Fibroblast of the aortic adventitia (primary cell): ENCODE measurements at regions not wholly inside any gene's neighbourhood (a gene's known extent, or its start where the extent isn't known, plus 50 kb on each side); places are given as distances from the start of the nearest gene placed in this dataset.

Experiments
- DNase-seq: peaks from one replicate; pipeline ENCODE4 v3.0.0-alpha.2; 2010; ENCODE audit warnings: low read depth
- H3K4me3 ChIP-seq: 2 replicates; pipeline ENCODE4 v1.5.1; 2011; ENCODE audit warnings: low read depth, mild to moderate bottlenecking, control low read depth, low read length, moderate library complexity
- TF ChIP-seq, protein P1 (sequence below): IDR thresholded peaks from 2 replicates; pipeline ENCODE4 v1.5.1; 2011; ENCODE audit warnings: mild to moderate bottlenecking, low read length, control low read depth, inconsistent platforms; ENCODE audit not compliant: insufficient read depth

DNA sequence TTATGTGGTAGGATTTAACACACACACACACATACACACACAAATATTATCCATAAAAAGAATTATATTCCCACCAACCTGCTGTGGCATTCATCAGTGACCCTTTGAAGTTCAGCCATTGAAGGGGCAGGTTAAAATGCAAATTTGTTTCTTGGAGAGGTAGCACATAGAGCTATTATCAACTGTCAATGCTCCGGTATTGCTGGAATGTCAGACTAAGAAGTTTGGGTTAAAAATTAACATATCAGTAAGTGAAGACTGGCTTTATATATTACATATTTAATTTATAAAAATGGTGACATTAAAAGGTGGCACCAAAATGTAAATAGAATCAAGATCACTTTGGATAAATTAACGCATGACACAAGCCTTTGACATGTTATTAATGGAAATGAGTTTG is 207.3 kb downstream of the DAD1 start:
- TF ChIP-seq, protein P1, sequence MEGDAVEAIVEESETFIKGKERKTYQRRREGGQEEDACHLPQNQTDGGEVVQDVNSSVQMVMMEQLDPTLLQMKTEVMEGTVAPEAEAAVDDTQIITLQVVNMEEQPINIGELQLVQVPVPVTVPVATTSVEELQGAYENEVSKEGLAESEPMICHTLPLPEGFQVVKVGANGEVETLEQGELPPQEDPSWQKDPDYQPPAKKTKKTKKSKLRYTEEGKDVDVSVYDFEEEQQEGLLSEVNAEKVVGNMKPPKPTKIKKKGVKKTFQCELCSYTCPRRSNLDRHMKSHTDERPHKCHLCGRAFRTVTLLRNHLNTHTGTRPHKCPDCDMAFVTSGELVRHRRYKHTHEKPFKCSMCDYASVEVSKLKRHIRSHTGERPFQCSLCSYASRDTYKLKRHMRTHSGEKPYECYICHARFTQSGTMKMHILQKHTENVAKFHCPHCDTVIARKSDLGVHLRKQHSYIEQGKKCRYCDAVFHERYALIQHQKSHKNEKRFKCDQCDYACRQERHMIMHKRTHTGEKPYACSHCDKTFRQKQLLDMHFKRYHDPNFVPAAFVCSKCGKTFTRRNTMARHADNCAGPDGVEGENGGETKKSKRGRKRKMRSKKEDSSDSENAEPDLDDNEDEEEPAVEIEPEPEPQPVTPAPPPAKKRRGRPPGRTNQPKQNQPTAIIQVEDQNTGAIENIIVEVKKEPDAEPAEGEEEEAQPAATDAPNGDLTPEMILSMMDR = no peak
- no peak for DNase-seq
- H3K4me3 ChIP-seq = no peak overlapping the region

DNA sequence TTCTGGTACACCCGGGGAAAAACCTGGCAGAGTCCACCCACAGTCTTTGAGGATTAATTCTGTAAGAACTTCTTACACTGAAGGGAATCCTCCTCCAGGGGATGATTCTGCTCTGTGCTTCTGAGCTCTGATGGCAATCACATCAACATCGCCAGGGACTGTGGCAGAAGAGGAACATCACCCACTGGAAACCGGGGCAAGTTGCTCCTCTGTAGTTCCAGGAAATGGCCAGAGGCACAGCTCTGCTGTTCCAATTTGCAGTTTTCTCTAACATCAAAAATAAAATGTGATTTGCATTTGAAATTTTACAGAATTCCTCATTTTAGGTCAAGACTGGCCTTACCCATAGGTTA is 207.6 kb downstream of the DAD1 start:
- TF ChIP-seq, protein P1 = no peak
- no peak for DNase-seq
- no peak overlapping the region for H3K4me3 ChIP-seq

DNA sequence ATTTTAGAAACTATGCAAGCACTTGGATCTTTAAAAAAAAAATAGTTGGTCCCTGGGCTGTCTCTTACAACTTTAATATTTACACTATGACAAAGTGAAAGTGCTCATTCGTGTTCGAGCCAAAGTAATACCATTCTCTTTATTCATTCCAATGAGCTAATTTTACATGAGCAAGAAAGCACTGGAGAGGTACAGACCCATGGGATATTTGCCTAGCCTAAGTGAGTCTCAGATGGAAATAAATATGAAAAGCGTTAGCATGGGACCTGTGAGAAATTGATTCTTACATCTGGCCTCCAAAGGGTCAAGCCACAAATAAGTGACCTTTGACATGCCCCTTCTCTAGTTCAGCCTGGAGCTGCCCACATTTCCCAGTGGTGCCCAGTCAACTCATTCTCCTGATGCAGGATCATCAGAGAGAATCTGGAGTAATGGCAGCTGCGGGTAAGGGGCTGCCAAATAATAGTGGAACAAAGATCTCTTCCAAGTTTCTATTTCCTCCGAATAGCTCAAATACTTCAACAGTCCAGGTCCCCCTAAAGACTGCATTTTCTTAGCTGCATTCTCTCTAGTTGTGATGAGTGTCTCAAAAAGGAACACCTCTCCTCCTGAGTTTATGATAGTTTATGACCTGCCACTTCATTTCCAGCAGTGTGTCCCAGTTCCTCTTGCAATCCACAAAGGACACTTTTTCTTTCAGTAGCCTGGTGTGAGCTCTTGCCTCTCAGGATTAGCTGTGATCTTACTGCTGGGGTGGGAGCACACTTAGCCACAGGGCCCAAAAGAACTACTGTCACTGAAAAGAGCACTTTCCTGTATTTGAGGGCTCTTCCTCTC is 208.2 kb downstream of the DAD1 start:
- TF ChIP-seq, protein P1 = no peak
- peak; percentile 55 for DNase-seq
- no peak overlapping the region for H3K4me3 ChIP-seq

DNA sequence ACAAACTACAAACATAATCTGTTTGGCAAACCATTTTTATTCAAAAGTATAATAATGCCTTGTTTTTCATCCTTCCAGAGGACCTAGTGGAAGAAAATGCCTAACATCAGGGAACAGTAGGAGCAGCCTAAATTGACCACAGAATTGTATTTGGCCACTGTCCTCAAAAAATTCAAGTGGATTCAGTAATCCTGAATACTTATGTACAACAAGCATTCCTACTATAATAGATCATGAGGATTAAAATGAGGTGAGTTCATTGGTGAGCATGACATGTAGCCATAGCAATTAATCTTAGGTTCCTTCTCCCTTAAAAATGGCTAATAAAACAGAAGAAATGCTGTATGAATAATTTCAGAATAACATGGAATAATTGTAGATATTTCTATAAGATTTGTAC is 209.3 kb downstream of the DAD1 start:
- TF ChIP-seq, protein P1 = no peak
- no peak overlapping the region for H3K4me3 ChIP-seq
- DNase-seq = peak; percentile 32

DNA sequence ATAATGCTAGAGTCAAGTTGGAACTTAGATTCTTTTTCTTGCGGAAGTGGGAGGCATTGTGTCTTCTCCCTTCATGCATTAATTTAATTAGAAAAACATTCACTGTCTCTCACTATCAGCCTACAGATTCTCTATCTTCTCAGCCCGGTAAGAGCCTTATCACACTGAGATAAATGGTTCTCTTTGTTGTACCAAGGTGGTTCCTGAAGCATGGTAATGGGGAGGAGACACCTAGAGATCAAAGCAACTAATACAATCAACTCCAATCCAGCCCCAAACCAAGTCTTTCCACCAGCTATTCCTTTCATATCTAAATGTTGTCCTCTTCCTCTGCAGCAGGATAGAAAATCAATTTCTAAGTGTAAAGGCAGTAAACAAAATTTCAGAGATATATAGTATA is 210.8 kb downstream of the DAD1 start:
- H3K4me3 ChIP-seq = no peak overlapping the region
- no peak for DNase-seq
- TF ChIP-seq, protein P1 = no peak

DNA sequence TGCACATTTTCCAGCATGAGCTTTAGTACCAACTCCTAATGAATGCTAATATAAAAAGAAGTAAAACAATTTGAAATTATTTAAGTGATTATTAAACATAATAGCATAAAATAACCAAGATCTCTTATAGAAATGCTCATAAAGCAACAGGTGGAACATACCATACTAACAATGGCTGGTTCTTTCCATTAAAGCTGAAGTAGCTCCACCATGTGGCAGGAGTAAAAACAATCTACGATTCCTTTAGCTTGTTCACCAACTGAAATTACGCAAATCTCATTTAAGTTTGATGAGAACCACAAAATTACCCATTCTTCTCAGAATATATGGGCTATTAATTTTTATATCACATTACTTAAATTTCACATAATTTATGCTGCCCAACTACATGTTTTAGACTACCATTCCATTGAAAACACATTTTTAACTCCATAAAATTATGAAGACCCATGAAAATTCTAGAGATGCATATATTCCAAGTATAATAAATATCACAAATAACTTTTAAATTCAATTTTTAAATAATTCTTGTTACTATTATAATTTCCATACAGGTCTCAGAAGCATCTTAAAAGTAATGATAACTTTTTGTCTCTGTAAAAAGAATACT is 213.6 kb downstream of the DAD1 start:
- TF ChIP-seq, protein P1 = peak; percentile 59
- peak; percentile 73 for DNase-seq
- H3K4me3 ChIP-seq = no peak overlapping the region
